H1 (cell line): ENCODE measurements at regions not wholly inside any gene's neighbourhood (a gene's known extent, or its start where the extent isn't known, plus 50 kb on each side); places are given as distances from the start of the nearest gene placed in this dataset.

Source experiments
- CTCF ChIA-PET: fragments of 300-600 bp; sonication (Branson Sonifier 250); formaldehyde crosslinking; loops from one replicate; lab custom pipeline; 2021; ENCODE audit not compliant: partially characterized antibody; lab: Charles Lee
- POLR2A ChIA-PET: fragments of 300-600 bp; sonication (Branson Sonifier 250); formaldehyde crosslinking; loops from one replicate; lab custom pipeline; 2021; ENCODE audit warnings: inconsistent platforms; ENCODE audit not compliant: partially characterized antibody; lab: Charles Lee
- DNase-seq, 2 experiments: peaks; one replicate each; pipeline versions ENCODE4 v3.0.0 to v3.0.0-alpha.2; 2010 to 2022; ENCODE audit warnings: low spot score in 2 of 2, low read depth in 1 of 2, mixed read lengths in 1 of 2
- FAIRE-seq: peaks from 2 replicates; lab custom pipeline; 2011; peaks lifted over from hg19 to GRCh38; lab: Jason Lieb, UNC
- H2AFZ ChIP-seq: 2 replicates; pipeline ENCODE4 v1.8.1; 2012; ENCODE audit warnings: low read length, inconsistent platforms
- H2AK5ac ChIP-seq: 2 replicates; pipeline ENCODE4 v1.6.1; 2013; ENCODE audit warnings: low read depth, low read length
- H2BK120ac ChIP-seq: replicated peaks from 2 replicates; pipeline ENCODE3; 2013; ENCODE audit warnings: low read depth, low read length, inconsistent platforms
- H2BK12ac ChIP-seq: 2 replicates; pipeline ENCODE4 v1.6.1; 2013; ENCODE audit warnings: low read depth, low read length
- H2BK15ac ChIP-seq: 2 replicates; pipeline ENCODE4 v1.6.1; 2013; ENCODE audit warnings: low read length
- H2BK20ac ChIP-seq: 2 replicates; pipeline ENCODE4 v1.6.1; 2013; ENCODE audit warnings: low read length
- H2BK5ac ChIP-seq: 2 replicates; pipeline ENCODE4 v1.6.1; 2013; ENCODE audit warnings: low read depth, low read length
- H3K14ac ChIP-seq: 2 replicates; pipeline ENCODE4 v1.6.1; 2013; ENCODE audit warnings: inconsistent platforms; ENCODE audit not compliant: insufficient read length
- H3K18ac ChIP-seq: 2 replicates; pipeline ENCODE4 v1.6.1; 2013; ENCODE audit warnings: low read length; ENCODE audit errors: extremely low read depth
- H3K23ac ChIP-seq: 2 replicates; pipeline ENCODE4 v1.6.1; 2013; ENCODE audit warnings: inconsistent platforms; ENCODE audit not compliant: insufficient read length
- H3K23me2 ChIP-seq: 2 replicates; pipeline ENCODE4 v1.6.1; 2013; ENCODE audit warnings: low read depth, low read length
- H3K27ac ChIP-seq: 2 replicates; pipeline ENCODE4 v1.6.1; 2011; ENCODE audit warnings: low read depth, low read length, inconsistent platforms
- H3K27me3 ChIP-seq, 4 experiments: replicated peaks in 1 of 4; 1 replicate in 1 of 4; 2 replicates in 3 of 4; pipeline versions ENCODE4 v1.6.1 to v1.8.1; 2011 to 2013; ENCODE audit warnings: low read length in 3 of 4, mild to moderate bottlenecking in 3 of 4, inconsistent platforms in 2 of 4, mixed read lengths in 2 of 4, moderate library complexity in 1 of 4; ENCODE audit not compliant: control insufficient read depth in 3 of 4, insufficient read depth in 3 of 4; ENCODE audit errors: extremely low read depth in 1 of 4
- H3K36me3 ChIP-seq, 4 experiments: 2 replicates each; pipeline versions ENCODE4 v1.6.1 to v1.8.1; 2011 to 2013; ENCODE audit warnings: mild to moderate bottlenecking in 4 of 4, low read length in 3 of 4, moderate library complexity in 2 of 4, control low read depth in 1 of 4, inconsistent platforms in 1 of 4; ENCODE audit not compliant: insufficient read depth in 4 of 4, control insufficient read depth in 2 of 4
- H3K4ac ChIP-seq: replicated peaks from 2 replicates; pipeline ENCODE3; 2013; ENCODE audit warnings: low read length, low read depth, mixed read lengths, inconsistent platforms; ENCODE audit not compliant: insufficient read length
- H3K4me1 ChIP-seq, 4 experiments: replicated peaks in 1 of 4; 1 replicate in 1 of 4; 2 replicates in 3 of 4; pipeline versions ENCODE4 v1.6.1 to v1.8.1; 2011 to 2013; ENCODE audit warnings: low read length in 3 of 4, inconsistent platforms in 2 of 4, mixed read lengths in 1 of 4; ENCODE audit not compliant: insufficient read depth in 4 of 4, control insufficient read depth in 3 of 4
- H3K4me2 ChIP-seq, 2 experiments: 2 replicates each; pipeline versions ENCODE4 v1.6.1 to v1.8.1; 2011 to 2013; ENCODE audit warnings: low read depth in 2 of 2, low read length in 2 of 2, control low read depth in 1 of 2, inconsistent platforms in 1 of 2, mild to moderate bottlenecking in 1 of 2; ENCODE audit not compliant: insufficient read depth in 1 of 2
- H3K4me3 ChIP-seq, 4 experiments: fragments of 200-600, 300-600 bp in 1 of 4; sonication (generic), shearing (Covaris generic), sonication (Bioruptor Twin) in 1 of 4; 2 replicates each; pipeline versions ENCODE4 v1.5.1 to v1.8.1; 2011 to 2016; ENCODE audit warnings: low read length in 4 of 4, low read depth in 3 of 4, control low read depth in 2 of 4, inconsistent platforms in 2 of 4, mild to moderate bottlenecking in 2 of 4, mixed read lengths in 1 of 4, moderate library complexity in 1 of 4; ENCODE audit not compliant: insufficient read depth in 2 of 4; ENCODE audit errors: extremely low read depth in 1 of 4
- H3K56ac ChIP-seq: replicated peaks from 2 replicates; pipeline ENCODE3; 2013; ENCODE audit warnings: low read depth, mild to moderate bottlenecking, mixed read lengths, low read length, inconsistent platforms; ENCODE audit not compliant: insufficient read length
- H3K79me1 ChIP-seq: 2 replicates; pipeline ENCODE4 v1.6.1; 2013; ENCODE audit warnings: low read depth, low read length, control low read depth
- H3K79me2 ChIP-seq, 2 experiments: 2 replicates each; pipeline versions ENCODE4 v1.6.1 to v1.8.1; 2012 to 2013; ENCODE audit warnings: low read length in 2 of 2, mild to moderate bottlenecking in 2 of 2, inconsistent platforms in 1 of 2; ENCODE audit not compliant: insufficient read depth in 2 of 2, control insufficient read depth in 1 of 2
- H3K9ac ChIP-seq, 4 experiments: replicated peaks in 1 of 4; 1 replicate in 1 of 4; 2 replicates in 3 of 4; pipeline versions ENCODE4 v1.6.1 to v1.8.1; 2011 to 2013; ENCODE audit warnings: low read depth in 3 of 4, low read length in 3 of 4, control low read depth in 2 of 4, mild to moderate bottlenecking in 2 of 4, moderate library complexity in 2 of 4, inconsistent platforms in 1 of 4; ENCODE audit errors: extremely low read depth in 1 of 4
- H3K9me3 ChIP-seq, 2 experiments: 2 replicates each; pipeline versions ENCODE4 v1.6.1 to v1.8.1; 2012 to 2013; ENCODE audit warnings: mild to moderate bottlenecking in 2 of 2, moderate library complexity in 2 of 2, control low read depth in 1 of 2, inconsistent platforms in 1 of 2, low read depth in 1 of 2, low read length in 1 of 2, mixed read lengths in 1 of 2; ENCODE audit not compliant: insufficient read depth in 2 of 2
- H4K20me1 ChIP-seq, 2 experiments: replicated peaks in 1 of 2; 2 replicates each; pipeline versions ENCODE3 to v1.8.1; 2011 to 2013; ENCODE audit warnings: inconsistent platforms in 2 of 2, low read length in 2 of 2, mild to moderate bottlenecking in 1 of 2; ENCODE audit not compliant: insufficient read depth in 2 of 2, control insufficient read depth in 1 of 2
- H4K5ac ChIP-seq: 2 replicates; pipeline ENCODE4 v1.6.1; 2013; ENCODE audit warnings: low read length, low read depth, mixed read lengths, inconsistent platforms; ENCODE audit not compliant: insufficient read length
- H4K8ac ChIP-seq: 2 replicates; pipeline ENCODE4 v1.8.0; 2013; ENCODE audit warnings: mild to moderate bottlenecking, moderate library complexity, low read length, inconsistent platforms; ENCODE audit not compliant: insufficient read depth; ENCODE audit errors: extremely low read depth
- H4K91ac ChIP-seq: replicated peaks from 2 replicates; pipeline ENCODE3; 2013; ENCODE audit warnings: low read length, mixed read lengths, inconsistent platforms; ENCODE audit not compliant: insufficient read length
- CEBPB ChIP-seq: IDR thresholded peaks from 2 replicates; pipeline ENCODE4 v1.6.1; 2012; ENCODE audit warnings: low read depth, low read length
- CTCF ChIP-seq, 3 experiments: IDR thresholded peaks; 1 replicate in 2 of 3; 2 replicates in 1 of 3; pipeline versions ENCODE4 v1.5.1 to v1.6.1; 2011; ENCODE audit warnings: low read length in 3 of 3, mild to moderate bottlenecking in 3 of 3, inconsistent platforms in 2 of 3, low read depth in 1 of 3, moderate library complexity in 1 of 3; ENCODE audit not compliant: insufficient read depth in 1 of 3; ENCODE audit errors: control extremely low read depth in 1 of 3
- RAD21 ChIP-seq, 2 experiments: IDR thresholded peaks in 1 of 2; conservative IDR thresholded peaks in 1 of 2; 2 replicates each; pipeline ENCODE4 v1.6.1; 2011; ENCODE audit warnings: low read depth in 2 of 2, low read length in 2 of 2, improper control_type of control experiment in 1 of 2, inconsistent platforms in 1 of 2, mild to moderate bottlenecking in 1 of 2, moderate library complexity in 1 of 2
- WGBS, 2 experiments: shearing (Covaris generic) in 1 of 2; methylation state at CpG; one replicate each; pipeline versions ENCODE4 v1.1.6 to v1.1.7; 2013 to 2015; ENCODE audit warnings: low lambda C conversion rate in 2 of 2, mixed read lengths in 2 of 2, inconsistent platforms in 1 of 2, low coverage in 1 of 2, missing lambda C conversion rate in 1 of 2; ENCODE audit not compliant: insufficient replicate concordance in 2 of 2, insufficient coverage in 1 of 2, insufficient read length in 1 of 2; ENCODE audit errors: extremely low coverage in 1 of 2, missing lambda C conversion rate in 1 of 2; 5-methylcytosine and 5-hydroxymethylcytosine counted together

DNA sequence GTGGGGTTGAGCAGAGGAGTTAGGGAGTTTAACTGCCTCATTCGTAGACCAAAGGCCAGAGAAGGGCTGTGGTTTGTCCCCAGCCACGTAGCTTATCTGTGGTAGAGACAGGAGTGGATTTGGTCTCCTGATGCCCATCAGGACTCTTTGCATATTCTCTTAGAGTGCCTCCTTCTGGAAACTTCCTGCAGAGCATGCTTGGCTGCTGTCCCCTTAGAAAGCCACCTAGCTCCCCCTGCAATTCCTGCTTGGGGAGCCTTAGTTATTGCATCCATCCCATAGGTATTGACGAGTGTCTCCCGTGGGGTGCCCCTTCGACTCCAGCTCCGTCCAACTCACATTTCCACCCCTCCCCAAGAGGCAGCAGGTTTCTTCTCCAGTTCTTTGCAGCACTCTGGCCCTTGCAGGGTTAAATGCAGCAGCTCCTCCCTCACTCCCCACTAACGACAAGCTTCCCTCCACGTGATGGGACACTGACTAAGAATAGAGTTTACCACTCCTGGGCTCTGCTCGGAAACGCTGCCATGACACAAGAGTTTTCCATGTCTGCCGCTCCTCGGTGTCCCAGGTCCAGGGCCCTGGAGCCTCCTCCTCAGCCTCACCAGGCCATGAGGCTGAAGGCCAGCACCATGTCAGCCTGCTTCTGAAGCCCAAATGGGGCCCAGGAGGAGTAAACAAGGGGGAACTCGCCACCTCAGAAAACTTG is 147.8 kb upstream of the UNC5B start:
- Histone ChIP-seq H3K14ac (no peak overlapping the region), H2AFZ (no peak overlapping the region)

More for the DNA sequence above, 147.8 kb upstream of the UNC5B start:
- no peak overlapping the region for H2BK5ac ChIP-seq
- H3K23me2 ChIP-seq: no peaks in the 10 kb centered on the region
- H4K8ac ChIP-seq: no peak overlapping the region; the same call in 1 of the 2 replicates
- H3K27ac ChIP-seq: no peak overlapping the region
- peaks cover 0 to 9% (median 3%) of the 10 kb centered on the region in 4 experiments; a peak in 5 of 7 replicates for H3K4me1 ChIP-seq
- H3K36me3 ChIP-seq: no peaks in the 10 kb centered on the region
- no peak overlapping the region for H3K23ac ChIP-seq
- FAIRE-seq (no peak), DNase-seq (no peak)
- POLR2A ChIA-PET: interaction anchor here (0.8 to 1.2 kb wide), 3 partner anchors 129 to 160 kb away, joined by 3 to 4 read pairs (median 4); no protein-coding TSS in a partner anchor
- H4K91ac ChIP-seq: no peak overlapping the region
- H3K27me3 ChIP-seq: no peaks in the 10 kb centered on the region
- H3K18ac ChIP-seq: peak overlapping the region; percentile 19; the same call in 1 of the 2 replicates
- no peaks in the 10 kb centered on the region for H4K20me1 ChIP-seq
- H2AK5ac ChIP-seq: no peak overlapping the region
- H3K79me1 ChIP-seq: no peaks in the 10 kb centered on the region
- H2BK20ac ChIP-seq: no peak overlapping the region
- H3K9ac ChIP-seq: no peak overlapping the region
- H3K9me3 ChIP-seq: no peaks in the 10 kb centered on the region
- 86% methylated on average over 13 of the region's 13 CpGs; no CpG with 5 or more reads in 1 of the 2 experiments for WGBS, 2 experiments
- TF ChIP-seq RAD21 (IDR thresholded peaks at IDR 0.05 in 1 of 2, conservative IDR thresholded peaks at IDR 0.05 in 1 of 2; ENCODE audit: low read depth in 2 of 2, low read length in 2 of 2): peak; percentile 34 to 52
- TF ChIP-seq CTCF (IDR thresholded peaks at IDR 0.05; ENCODE audit: control extremely low read depth in 1 of 3, insufficient read depth in 1 of 3, low read depth in 1 of 3, low read length in 3 of 3): peak; percentile 3 to 57 (median 53)
- no peak for TF ChIP-seq CEBPB
- H3K79me2 ChIP-seq: no peaks in the 10 kb centered on the region
- no peak overlapping the region for H3K4ac ChIP-seq
- H3K4me2 ChIP-seq: no peak overlapping the region
- H2BK12ac ChIP-seq: no peak overlapping the region
- H2BK120ac ChIP-seq: no peak overlapping the region
- H3K4me3 ChIP-seq: no peak overlapping the region
- CTCF ChIA-PET: interaction anchor here (0.6 to 5.4 kb wide), 39 partner anchors 8 to 716 kb away, joined by 3 to 29 read pairs (median 5); no protein-coding TSS in a partner anchor
- H2BK15ac ChIP-seq: no peak overlapping the region
- H4K5ac ChIP-seq: no peak overlapping the region
- no peak overlapping the region for H3K56ac ChIP-seq
